HepG2 (cell line): ENCODE measurements at regions not wholly inside any gene's neighbourhood (a gene's known extent, or its start where the extent isn't known, plus 50 kb on each side); places are given as distances from the start of the nearest gene placed in this dataset.
A peak's percentile ranks its signal among the peaks of the same experiment; 100 is the strongest.

Experiments
- ATAC-seq: fragments of 200-7000 bp; cut with Tn5 transposase; 3 replicates; pipeline ENCODE4 v1.9.1; 2020; ENCODE audit warnings: mild to moderate bottlenecking, moderate library complexity
- BruUV-seq: library from RNA; stranded (reverse); fragments of 400-500 nt; replicated peaks from 2 replicates; lab custom pipeline; 2021; lab: Mats Ljungman, UMichigan
- CTCF ChIA-PET: fragments of 300-600 bp; formaldehyde crosslinking; extraction: SDS; loops from one replicate; lab custom pipeline; 2021; ENCODE audit warnings: low total read pairs, inconsistent platforms, low intra/inter-chr PET ratio; lab: Yijun Ruan, JAX
- POLR2A ChIA-PET: fragments of 350-600 bp; sonication (Branson Sonifier 250); formaldehyde crosslinking; loops from one replicate; lab custom pipeline; 2020; ENCODE audit warnings: antibody characterized with exemption, inconsistent platforms; lab: Yijun Ruan, JAX
- DNase-seq: peaks from one replicate; pipeline ENCODE4 v3.0.0-alpha.2; 2015; ENCODE audit warnings: low spot score
- FAIRE-seq: peaks from 3 replicates; lab custom pipeline; 2011; peaks lifted over from hg19 to GRCh38; lab: Jason Lieb, UNC
- H2AFZ ChIP-seq: one replicate; pipeline ENCODE4 v1.6.1; 2011; ENCODE audit warnings: low read length, inconsistent platforms
- H3K27ac ChIP-seq: fragments of 300-600 bp; 3 replicates; pipeline ENCODE4 v1.8.0; 2011; ENCODE audit warnings: mixed run types, mild to moderate bottlenecking, mixed read lengths, low read length, inconsistent platforms; ENCODE audit not compliant: insufficient read depth; ENCODE audit errors: extremely low read length
- H3K27me3 ChIP-seq, 2 experiments: fragments of 200-600 bp in 1 of 2; 2 replicates in 1 of 2; 3 replicates in 1 of 2; pipeline versions ENCODE4 v1.6.0 to v1.8.0; 2011; ENCODE audit warnings: low read length in 2 of 2, mild to moderate bottlenecking in 2 of 2, moderate library complexity in 2 of 2, inconsistent platforms in 1 of 2; ENCODE audit not compliant: insufficient read depth in 2 of 2, control insufficient read depth in 1 of 2
- H3K36me3 ChIP-seq, 2 experiments: fragments of 200-600 bp in 1 of 2; replicated peaks in 1 of 2; 2 replicates in 1 of 2; 3 replicates in 1 of 2; pipeline versions ENCODE4 v1.5.1 to v1.8.0; 2011; ENCODE audit warnings: low read length in 2 of 2, inconsistent platforms in 1 of 2; ENCODE audit not compliant: insufficient read depth in 2 of 2, control insufficient read depth in 1 of 2
- H3K4me1 ChIP-seq: 2 replicates; pipeline ENCODE4 v1.5.1; 2012; ENCODE audit warnings: low read length, inconsistent platforms; ENCODE audit not compliant: insufficient read depth
- H3K4me2 ChIP-seq: 2 replicates; pipeline ENCODE4 v1.6.0; 2011; ENCODE audit warnings: low read depth, low read length, inconsistent platforms
- H3K4me3 ChIP-seq, 3 experiments: fragments of 200-600 bp in 1 of 3; sonication (generic), shearing (Covaris generic) in 1 of 3; replicated peaks in 1 of 3; 2 replicates each; pipeline ENCODE4 v1.5.1; 2011 to 2016; ENCODE audit warnings: low read length in 3 of 3, inconsistent platforms in 2 of 3, low read depth in 2 of 3, mild to moderate bottlenecking in 2 of 3, control low read depth in 1 of 3, mixed read lengths in 1 of 3; ENCODE audit not compliant: insufficient read depth in 1 of 3
- H3K79me2 ChIP-seq: one replicate; pipeline ENCODE4 v1.6.1; 2011; ENCODE audit warnings: low read length, inconsistent platforms; ENCODE audit not compliant: insufficient read depth
- H3K9ac ChIP-seq: 2 replicates; pipeline ENCODE4 v1.6.0; 2011; ENCODE audit warnings: mild to moderate bottlenecking, low read depth, low read length, inconsistent platforms; ENCODE audit not compliant: insufficient read depth
- H3K9me3 ChIP-seq: 2 replicates; pipeline ENCODE4 v1.5.1; 2012; ENCODE audit warnings: mild to moderate bottlenecking, low read length
- H4K20me1 ChIP-seq: 2 replicates; pipeline ENCODE4 v1.6.0; 2011; ENCODE audit warnings: inconsistent platforms, mild to moderate bottlenecking, low read length, moderate library complexity; ENCODE audit not compliant: insufficient read depth
- AHR ChIP-seq: IDR thresholded peaks from 2 replicates; pipeline ENCODE4 v1.6.1; 2018; ENCODE audit warnings: missing genetic modification reagents, missing compliant biosample characterization
- CSRNP1 ChIP-seq: sonication (generic); formaldehyde crosslinking; IDR thresholded peaks from 2 replicates; pipeline ENCODE4 v1.8.1; 2023; ENCODE audit warnings: mild to moderate bottlenecking, missing genetic modification reagents
- HNRNPL ChIP-seq: fragments of 200-400 bp; formaldehyde crosslinking; IDR thresholded peaks from 2 replicates; pipeline ENCODE4 v1.6.1; 2017; ENCODE audit warnings: mild to moderate bottlenecking, low read depth, low read length
- HNRNPLL ChIP-seq: fragments of 200-400 bp; formaldehyde crosslinking; IDR thresholded peaks from 2 replicates; pipeline ENCODE4 v1.6.1; 2017; ENCODE audit warnings: mild to moderate bottlenecking, low read depth, low read length; ENCODE audit not compliant: poor library complexity, severe bottlenecking
- NAIF1 ChIP-seq: sonication (generic); formaldehyde crosslinking; IDR thresholded peaks from 2 replicates; pipeline ENCODE4 v1.5.0; 2020; ENCODE audit warnings: mild to moderate bottlenecking, missing genetic modification reagents, borderline replicate concordance
- STAG1 ChIP-seq: sonication (generic); formaldehyde crosslinking; IDR thresholded peaks from 2 replicates; pipeline ENCODE4 v1.4.0; 2020; ENCODE audit warnings: missing genetic modification reagents
- U2AF2 ChIP-seq: fragments of 200-400 bp; formaldehyde crosslinking; IDR thresholded peaks from 2 replicates; pipeline ENCODE4 v1.6.1; 2017; ENCODE audit warnings: low read depth, mild to moderate bottlenecking, low read length
- ZBTB43 ChIP-seq: sonication (generic); formaldehyde crosslinking; conservative IDR thresholded peaks from 2 replicates; pipeline ENCODE4 v1.4.0; 2020; ENCODE audit warnings: missing genetic modification reagents
- WGBS: methylation state at CpG from one replicate; pipeline ENCODE4 v1.1.6; 2017; ENCODE audit warnings: low lambda C conversion rate; 5-methylcytosine and 5-hydroxymethylcytosine counted together
- in situ Hi-C: cut with HindIII; loops from 2 replicates; pipeline ENCODE4 v1.10.0; 2017; ENCODE audit warnings: low pct_unique_long_range_greater_than_20kb; ENCODE audit not compliant: extremely low pct_ligation_motif_present
- intact Hi-C: fragments of 100-400 bp; cut with micrococcal nuclease; formaldehyde crosslinking; loops from one replicate; pipeline ENCODE4 v1.10.0; 2022; ENCODE audit not compliant: unreplicated experiment
- TF ChIP-seq, protein P1 (sequence below): sonication (generic); formaldehyde crosslinking; IDR thresholded peaks from 2 replicates; pipeline ENCODE4 v1.5.0; 2020; ENCODE audit warnings: mild to moderate bottlenecking, missing genetic modification reagents
- TF ChIP-seq, protein P2 (sequence below): sonication (generic); formaldehyde crosslinking; IDR thresholded peaks from 2 replicates; pipeline ENCODE4 v1.5.0; 2020; ENCODE audit warnings: mild to moderate bottlenecking, missing genetic modification reagents, moderate library complexity

- TF ChIP-seq, protein P1, sequence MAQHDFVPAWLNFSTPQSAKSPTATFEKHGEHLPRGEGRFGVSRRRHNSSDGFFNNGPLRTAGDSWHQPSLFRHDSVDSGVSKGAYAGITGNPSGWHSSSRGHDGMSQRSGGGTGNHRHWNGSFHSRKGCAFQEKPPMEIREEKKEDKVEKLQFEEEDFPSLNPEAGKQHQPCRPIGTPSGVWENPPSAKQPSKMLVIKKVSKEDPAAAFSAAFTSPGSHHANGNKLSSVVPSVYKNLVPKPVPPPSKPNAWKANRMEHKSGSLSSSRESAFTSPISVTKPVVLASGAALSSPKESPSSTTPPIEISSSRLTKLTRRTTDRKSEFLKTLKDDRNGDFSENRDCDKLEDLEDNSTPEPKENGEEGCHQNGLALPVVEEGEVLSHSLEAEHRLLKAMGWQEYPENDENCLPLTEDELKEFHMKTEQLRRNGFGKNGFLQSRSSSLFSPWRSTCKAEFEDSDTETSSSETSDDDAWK (CRISPR knock-in tag), result no peak
- TF ChIP-seq AHR (no peak), HNRNPLL (no peak), CSRNP1 (CRISPR knock-in tag) (no peak), ZBTB43 (no peak), HNRNPL (no peak)
- TF ChIP-seq, all 625 proteins: peak for 0
These were observed 599.3 kb downstream of the SPRY1 start (continued) for GRCh38 chr4:123995936-123996335.

DNA sequence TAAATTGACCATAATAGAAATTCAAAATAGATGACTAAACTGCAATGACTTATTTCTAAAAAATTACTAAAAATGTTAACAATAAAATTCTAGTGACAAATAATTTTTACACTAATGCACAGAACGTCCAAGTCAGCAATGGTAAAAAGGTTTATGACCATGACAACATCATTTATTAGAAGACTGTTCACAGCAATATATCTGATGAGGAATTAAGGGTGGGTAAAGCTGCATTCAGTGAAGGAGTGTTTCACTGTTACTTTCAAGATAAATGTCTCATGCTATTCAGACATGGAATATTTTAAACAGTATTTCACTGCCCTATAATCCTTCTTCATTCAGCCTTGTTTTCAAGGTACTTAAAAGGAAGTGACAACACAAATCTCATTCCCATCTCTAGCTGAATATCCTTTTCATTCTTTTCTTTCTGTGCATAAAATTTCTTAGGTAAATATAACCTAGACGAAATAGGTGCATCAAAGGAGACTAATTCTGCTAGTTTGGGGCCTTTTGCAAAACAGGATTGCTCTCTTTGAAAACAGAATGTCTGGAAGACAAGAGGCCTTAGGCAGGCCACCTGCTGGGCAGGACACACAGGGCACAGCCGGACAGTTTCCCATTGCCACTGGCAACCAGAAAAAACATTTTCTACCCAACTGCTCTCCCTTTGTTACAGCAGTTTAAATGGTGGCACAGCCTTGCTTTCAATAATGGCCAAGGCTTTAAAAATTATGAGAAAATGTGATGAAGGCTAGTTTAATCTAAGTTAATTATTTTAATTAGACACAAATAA is 600.3 kb downstream of the SPRY1 start:
- intact Hi-C loops, result loop anchor here (10.0 kb wide), 1 partner anchor 892 kb away; no protein-coding TSS in a partner anchor
- 3% methylated on average over 3 of the region's 3 CpGs for WGBS
- no peaks in the 10 kb centered on the region for H3K9me3 ChIP-seq
- ATAC-seq, result peak; percentile 73
- H3K4me3 ChIP-seq, result no peak overlapping the region
- H3K27ac ChIP-seq, result no peak overlapping the region
- H3K79me2 ChIP-seq, result no peaks in the 10 kb centered on the region
- H3K9ac ChIP-seq, result no peak overlapping the region
- in situ Hi-C loops, result no loop called here
- H3K36me3 ChIP-seq, result no peaks in the 10 kb centered on the region
- H3K27me3 ChIP-seq, result no peaks in the 10 kb centered on the region
- no peak overlapping the region for H3K4me2 ChIP-seq
- H4K20me1 ChIP-seq, result no peaks in the 10 kb centered on the region
- DNase-seq, result peak; percentile 3
- no peak overlapping the region for H2AFZ ChIP-seq
- TF ChIP-seq U2AF2 (no peak), NAIF1 (CRISPR knock-in tag) (no peak), STAG1 (CRISPR knock-in tag) (peak; percentile 36; the same call in 1 of the 2 replicates)
- TF ChIP-seq, protein P2, sequence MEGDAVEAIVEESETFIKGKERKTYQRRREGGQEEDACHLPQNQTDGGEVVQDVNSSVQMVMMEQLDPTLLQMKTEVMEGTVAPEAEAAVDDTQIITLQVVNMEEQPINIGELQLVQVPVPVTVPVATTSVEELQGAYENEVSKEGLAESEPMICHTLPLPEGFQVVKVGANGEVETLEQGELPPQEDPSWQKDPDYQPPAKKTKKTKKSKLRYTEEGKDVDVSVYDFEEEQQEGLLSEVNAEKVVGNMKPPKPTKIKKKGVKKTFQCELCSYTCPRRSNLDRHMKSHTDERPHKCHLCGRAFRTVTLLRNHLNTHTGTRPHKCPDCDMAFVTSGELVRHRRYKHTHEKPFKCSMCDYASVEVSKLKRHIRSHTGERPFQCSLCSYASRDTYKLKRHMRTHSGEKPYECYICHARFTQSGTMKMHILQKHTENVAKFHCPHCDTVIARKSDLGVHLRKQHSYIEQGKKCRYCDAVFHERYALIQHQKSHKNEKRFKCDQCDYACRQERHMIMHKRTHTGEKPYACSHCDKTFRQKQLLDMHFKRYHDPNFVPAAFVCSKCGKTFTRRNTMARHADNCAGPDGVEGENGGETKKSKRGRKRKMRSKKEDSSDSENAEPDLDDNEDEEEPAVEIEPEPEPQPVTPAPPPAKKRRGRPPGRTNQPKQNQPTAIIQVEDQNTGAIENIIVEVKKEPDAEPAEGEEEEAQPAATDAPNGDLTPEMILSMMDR (CRISPR knock-in tag), result 0 out of 2 replicates have a peak, but pooled peaks have one; percentile 25
- CTCF ChIA-PET, result interaction anchor here (0.8 kb wide), 1 partner anchor 224 kb away, joined by 3 read pairs; no protein-coding TSS in a partner anchor
- POLR2A ChIA-PET, result no interaction called here
- no TSS peak for BruUV-seq
- FAIRE-seq, result no peak
- H3K4me1 ChIP-seq, result no peaks in the 10 kb centered on the region
